A673 (cell line): ENCODE measurements at regions not wholly inside any gene's neighbourhood (a gene's known extent, or its start where the extent isn't known, plus 50 kb on each side); places are given as distances from the start of the nearest gene placed in this dataset.

Source experiments
- EZH2 ChIP-seq: fragments of 200-600 bp; sonication (generic); IDR thresholded peaks from 2 replicates; pipeline ENCODE4 v1.6.1; 2017; ENCODE audit warnings: borderline replicate concordance, low read depth, mild to moderate bottlenecking, mixed read lengths, antibody characterized with exemption, low read length; ENCODE audit not compliant: poor library complexity, severe bottlenecking
- TF ChIP-seq, protein P1 (sequence below): fragments of 300-800, 200-600 bp; sonication (generic); conservative IDR thresholded peaks from 2 replicates; pipeline ENCODE4 v1.5.1; 2017; ENCODE audit warnings: low read depth, mild to moderate bottlenecking, antibody characterized with exemption, low read length, moderate library complexity, mixed read lengths

DNA sequence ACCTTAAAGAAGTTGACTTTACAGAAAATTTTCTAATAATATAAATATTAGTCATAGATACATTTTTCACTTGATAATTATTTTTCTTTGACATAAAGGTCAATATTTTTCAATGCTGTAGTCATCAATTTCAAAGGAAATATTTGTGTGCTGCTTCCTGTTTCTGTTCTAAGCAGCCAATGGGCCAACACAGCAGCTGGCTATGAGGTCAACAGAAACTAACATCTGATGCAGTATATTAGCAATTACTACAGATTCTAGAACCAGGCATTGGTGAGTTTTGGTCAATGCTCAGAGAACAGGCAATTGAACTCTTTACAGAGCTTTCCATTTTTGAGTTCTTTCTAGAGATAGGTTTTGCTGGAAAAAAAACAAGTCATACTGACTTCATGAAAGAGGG lies 669.6 kb upstream of the NRSN1 start:
- TF ChIP-seq, protein P1, sequence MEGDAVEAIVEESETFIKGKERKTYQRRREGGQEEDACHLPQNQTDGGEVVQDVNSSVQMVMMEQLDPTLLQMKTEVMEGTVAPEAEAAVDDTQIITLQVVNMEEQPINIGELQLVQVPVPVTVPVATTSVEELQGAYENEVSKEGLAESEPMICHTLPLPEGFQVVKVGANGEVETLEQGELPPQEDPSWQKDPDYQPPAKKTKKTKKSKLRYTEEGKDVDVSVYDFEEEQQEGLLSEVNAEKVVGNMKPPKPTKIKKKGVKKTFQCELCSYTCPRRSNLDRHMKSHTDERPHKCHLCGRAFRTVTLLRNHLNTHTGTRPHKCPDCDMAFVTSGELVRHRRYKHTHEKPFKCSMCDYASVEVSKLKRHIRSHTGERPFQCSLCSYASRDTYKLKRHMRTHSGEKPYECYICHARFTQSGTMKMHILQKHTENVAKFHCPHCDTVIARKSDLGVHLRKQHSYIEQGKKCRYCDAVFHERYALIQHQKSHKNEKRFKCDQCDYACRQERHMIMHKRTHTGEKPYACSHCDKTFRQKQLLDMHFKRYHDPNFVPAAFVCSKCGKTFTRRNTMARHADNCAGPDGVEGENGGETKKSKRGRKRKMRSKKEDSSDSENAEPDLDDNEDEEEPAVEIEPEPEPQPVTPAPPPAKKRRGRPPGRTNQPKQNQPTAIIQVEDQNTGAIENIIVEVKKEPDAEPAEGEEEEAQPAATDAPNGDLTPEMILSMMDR: no peak
- TF ChIP-seq EZH2: no peak
